ENCODE measurements at regions not wholly inside any gene's neighbourhood (a gene's known extent, or its start where the extent isn't known, plus 50 kb on each side); places are given as distances from the start of the nearest gene placed in this dataset.

DNA sequence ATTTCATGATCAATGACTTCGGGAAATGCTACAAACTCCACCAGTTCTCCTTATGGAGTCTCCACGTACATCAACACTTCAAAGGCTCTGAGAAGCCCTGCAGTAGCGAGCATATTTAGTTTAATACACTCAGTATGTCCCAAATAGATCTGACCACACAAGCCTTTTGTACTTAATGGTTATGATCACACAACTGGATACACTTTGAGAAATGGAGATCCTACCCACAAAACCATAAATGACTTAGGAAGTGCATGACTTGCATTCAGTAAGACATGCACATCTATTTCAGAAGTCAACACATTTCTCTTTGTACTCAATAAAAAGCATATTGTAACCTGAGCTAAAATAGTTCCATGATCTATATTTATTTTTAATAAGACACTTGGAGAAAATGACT lies 103.6 kb upstream of the SPATA12 start:
- TF ChIP-seq POLR2AphosphoS5 (IDR thresholded peaks at IDR 0.05; ENCODE audit: low read depth, low read length) (no peak), TAF1 (IDR thresholded peaks at IDR 0.05; ENCODE audit: borderline replicate concordance, low read depth, low read length) (no peak)
